ENCODE measurements at regions not wholly inside any gene's neighbourhood (a gene's known extent, or its start where the extent isn't known, plus 50 kb on each side); places are given as distances from the start of the nearest gene placed in this dataset.

- no peak for DNase-seq (ENCODE audit: low read depth)
Measured at GRCh38 chr14:95466506-95466905, 49.9 kb downstream of the SYNE3 start.

- no peak for DNase-seq (ENCODE audit: low read depth)
Measured at GRCh38 chr14:95465936-95466335, 50.5 kb downstream of the SYNE3 start.

- no peak for DNase-seq (ENCODE audit: low read depth)
Measured at GRCh38 chr14:95465358-95465757, 51.1 kb downstream of the SYNE3 start.

- DNase-seq (ENCODE audit: low read depth), result no peak
Measured at GRCh38 chr14:95464514-95464913, 51.9 kb downstream of the SYNE3 start.

- DNase-seq (ENCODE audit: low read depth), result no peak
Measured at GRCh38 chr14:95464103-95464502, 52.3 kb downstream of the SYNE3 start.

- no peak for DNase-seq (ENCODE audit: low read depth)
Measured at GRCh38 chr14:95463171-95463901, 53.1 kb downstream of the SYNE3 start.

- no peak for DNase-seq (ENCODE audit: low read depth)
Measured at GRCh38 chr14:95462491-95462890, 54.0 kb downstream of the SYNE3 start.

- DNase-seq (ENCODE audit: low read depth), result peak; percentile 65
Measured at GRCh38 chr14:95460647-95461478, 55.6 kb downstream of the SYNE3 start.

GRCh38 chr14:95458906-95459305, 57.5 kb downstream of the SYNE3 start:
- no peak for DNase-seq (ENCODE audit: low read depth)

GRCh38 chr14:95458459-95458858, 58.0 kb downstream of the SYNE3 start:
- DNase-seq (ENCODE audit: low read depth), result no peak

GRCh38 chr14:95456281-95456680, 60.2 kb downstream of the SYNE3 start:
- no peak for DNase-seq (ENCODE audit: low read depth)

GRCh38 chr14:95455246-95455645, 61.2 kb downstream of the SYNE3 start:
- no peak for DNase-seq (ENCODE audit: low read depth)

GRCh38 chr14:95453713-95453980, 62.8 kb downstream of the SYNE3 start:
- no peak for DNase-seq (ENCODE audit: low read depth)

GRCh38 chr14:95452893-95453712, 63.3 kb downstream of the SYNE3 start:
- DNase-seq (ENCODE audit: low read depth), result no peak

GRCh38 chr14:95452176-95452892, 64.1 kb downstream of the SYNE3 start:
- no peak for DNase-seq (ENCODE audit: low read depth)

GRCh38 chr14:95449131-95449530, 67.3 kb downstream of the SYNE3 start:
- no peak for DNase-seq (ENCODE audit: low read depth)

- no peak for DNase-seq (ENCODE audit: low read depth)
Measured at GRCh38 chr14:95446470-95446869, 70.0 kb downstream of the SYNE3 start.

- no peak for DNase-seq (ENCODE audit: low read depth)
Measured at GRCh38 chr14:95445676-95446075, 70.8 kb downstream of the SYNE3 start.

GRCh38 chr14:95445161-95445560, 71.3 kb downstream of the SYNE3 start:
- DNase-seq (ENCODE audit: low read depth), result no peak

- no peak for DNase-seq (ENCODE audit: low read depth)
Measured at GRCh38 chr14:95444132-95445129, 72.0 kb downstream of the SYNE3 start.

GRCh38 chr14:95442633-95443021, 73.8 kb downstream of the SYNE3 start:
- no peak for DNase-seq (ENCODE audit: low read depth)

All from GM04503 (cell line).